ENCODE measurements at regions not wholly inside any gene's neighbourhood (a gene's known extent, or its start where the extent isn't known, plus 50 kb on each side); places are given as distances from the start of the nearest gene placed in this dataset.

GRCh38 chr2:104163611-104164130, 690.2 kb upstream of the POU3F3 start:
- no peak for TF ChIP-seq POLR2A (IDR thresholded peaks at IDR 0.05)
- TF ChIP-seq, protein P1, sequence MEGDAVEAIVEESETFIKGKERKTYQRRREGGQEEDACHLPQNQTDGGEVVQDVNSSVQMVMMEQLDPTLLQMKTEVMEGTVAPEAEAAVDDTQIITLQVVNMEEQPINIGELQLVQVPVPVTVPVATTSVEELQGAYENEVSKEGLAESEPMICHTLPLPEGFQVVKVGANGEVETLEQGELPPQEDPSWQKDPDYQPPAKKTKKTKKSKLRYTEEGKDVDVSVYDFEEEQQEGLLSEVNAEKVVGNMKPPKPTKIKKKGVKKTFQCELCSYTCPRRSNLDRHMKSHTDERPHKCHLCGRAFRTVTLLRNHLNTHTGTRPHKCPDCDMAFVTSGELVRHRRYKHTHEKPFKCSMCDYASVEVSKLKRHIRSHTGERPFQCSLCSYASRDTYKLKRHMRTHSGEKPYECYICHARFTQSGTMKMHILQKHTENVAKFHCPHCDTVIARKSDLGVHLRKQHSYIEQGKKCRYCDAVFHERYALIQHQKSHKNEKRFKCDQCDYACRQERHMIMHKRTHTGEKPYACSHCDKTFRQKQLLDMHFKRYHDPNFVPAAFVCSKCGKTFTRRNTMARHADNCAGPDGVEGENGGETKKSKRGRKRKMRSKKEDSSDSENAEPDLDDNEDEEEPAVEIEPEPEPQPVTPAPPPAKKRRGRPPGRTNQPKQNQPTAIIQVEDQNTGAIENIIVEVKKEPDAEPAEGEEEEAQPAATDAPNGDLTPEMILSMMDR (IDR thresholded peaks at IDR 0.05), result no peak
